Cardiac fibroblast (primary cell): ENCODE measurements at regions not wholly inside any gene's neighbourhood (a gene's known extent, or its start where the extent isn't known, plus 50 kb on each side); places are given as distances from the start of the nearest gene placed in this dataset.

Experiments
- DNase-seq, 2 donors: peaks; one replicate each; pipeline versions ENCODE4 v3.0.0 to v3.0.0-alpha.2; 2010; ENCODE audit warnings: low read depth in 2 of 2
- H3K4me3 ChIP-seq, 2 donors: replicated peaks in 1 of 2; 1 replicate in 1 of 2; 2 replicates in 1 of 2; pipeline ENCODE4 v1.5.1; 2011; ENCODE audit warnings: low read depth in 2 of 2, low read length in 2 of 2, mild to moderate bottlenecking in 2 of 2, moderate library complexity in 1 of 2
- CTCF ChIP-seq: IDR thresholded peaks from one replicate; pipeline ENCODE4 v1.5.1; 2011; ENCODE audit warnings: low read depth, mild to moderate bottlenecking, low read length, inconsistent platforms

DNA sequence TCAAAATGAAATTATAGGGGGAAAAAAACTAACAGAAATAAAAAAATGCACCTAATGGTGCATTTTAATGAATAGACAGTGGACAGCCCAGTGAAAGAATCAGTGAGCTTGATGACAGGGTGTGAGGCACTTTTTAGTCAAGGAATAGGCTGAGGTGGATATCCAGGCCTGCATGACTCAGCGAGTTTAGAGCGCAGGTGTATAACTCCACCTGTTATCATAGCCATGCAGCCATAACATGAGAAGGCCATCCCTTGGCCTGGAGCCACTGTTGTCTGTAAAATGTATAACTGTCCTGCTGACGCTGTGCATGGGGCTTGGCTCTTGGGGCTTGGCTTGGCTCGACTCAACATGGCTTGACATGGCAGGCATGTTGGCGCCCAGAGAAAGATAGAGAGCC is 331.5 kb upstream of the NOX3 start:
- TF ChIP-seq CTCF, result no peak
- no peak for DNase-seq
- no peak overlapping the region for H3K4me3 ChIP-seq

- no peak for TF ChIP-seq CTCF
- DNase-seq, result no peak
- no peak overlapping the region for H3K4me3 ChIP-seq
These were observed 330.9 kb upstream of the NOX3 start for GRCh38 chr6:155786528-155786927.

DNA sequence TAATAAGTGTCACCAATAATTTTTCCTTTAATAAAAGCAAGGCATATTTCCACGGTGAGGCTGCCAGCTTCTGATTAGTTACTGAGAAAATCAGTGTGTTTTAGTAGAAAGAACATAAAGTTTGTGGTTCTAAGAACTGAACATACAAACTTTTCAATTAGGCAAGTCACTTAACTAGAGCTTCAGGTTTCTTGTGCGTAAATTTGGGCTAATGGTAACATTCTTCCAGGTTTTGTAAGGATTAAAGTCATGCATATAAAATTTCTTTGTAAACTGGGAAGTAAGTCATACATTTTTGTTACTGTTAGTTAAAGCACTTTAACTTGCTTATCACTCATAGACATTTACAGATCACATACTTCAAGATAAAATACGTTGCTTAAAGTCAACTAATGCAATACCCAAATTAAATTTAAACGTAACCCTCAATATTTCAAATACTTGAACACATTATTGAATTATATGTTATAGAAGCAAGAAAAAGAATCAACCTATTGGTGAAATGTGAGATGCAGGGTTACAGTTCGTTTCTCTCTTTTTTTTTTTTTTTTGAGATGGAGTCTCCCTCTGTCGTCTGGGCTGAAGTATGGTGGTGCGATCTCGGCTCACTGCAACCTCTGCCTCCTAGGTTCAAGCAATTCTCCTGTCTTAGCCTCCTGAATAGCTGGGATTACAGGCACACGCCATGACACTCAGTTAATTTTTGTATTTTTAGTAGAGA is 327.3 kb upstream of the NOX3 start:
- H3K4me3 ChIP-seq, result no peak overlapping the region
- peak in 1 of 2 donors; percentile 39 for DNase-seq
- TF ChIP-seq CTCF, result no peak

DNA sequence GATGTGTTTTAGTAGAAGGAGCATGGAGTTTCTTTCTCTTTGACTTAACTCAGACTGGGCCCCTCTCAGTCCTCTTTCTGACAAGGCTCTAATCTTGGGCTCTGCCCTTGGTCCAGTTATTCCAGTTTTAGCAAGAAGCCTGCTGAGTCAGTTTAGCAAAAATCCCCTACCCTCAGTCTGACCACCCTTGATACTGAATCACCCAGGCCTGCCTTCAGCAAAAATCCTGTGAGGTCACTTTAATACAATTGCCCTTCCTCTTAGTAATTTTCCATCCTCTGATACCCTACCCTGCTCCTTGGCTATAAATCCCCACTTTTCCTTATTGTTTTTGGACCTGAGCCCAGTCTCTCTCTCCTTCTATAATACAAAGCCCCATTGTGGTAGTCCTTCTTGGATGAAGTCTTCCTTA is 326.7 kb upstream of the NOX3 start:
- DNase-seq, result peak; percentile 86 to 87
- no peak overlapping the region for H3K4me3 ChIP-seq
- TF ChIP-seq CTCF, result no peak

- DNase-seq, result no peak
- H3K4me3 ChIP-seq, result no peak overlapping the region
- no peak for TF ChIP-seq CTCF
These were observed 323.8 kb upstream of the NOX3 start for GRCh38 chr6:155779456-155779855.

GRCh38 chr6:155778336-155778735 is 322.7 kb upstream of the NOX3 start:
- no peak overlapping the region for H3K4me3 ChIP-seq
- DNase-seq, result no peak
- TF ChIP-seq CTCF, result no peak

DNA sequence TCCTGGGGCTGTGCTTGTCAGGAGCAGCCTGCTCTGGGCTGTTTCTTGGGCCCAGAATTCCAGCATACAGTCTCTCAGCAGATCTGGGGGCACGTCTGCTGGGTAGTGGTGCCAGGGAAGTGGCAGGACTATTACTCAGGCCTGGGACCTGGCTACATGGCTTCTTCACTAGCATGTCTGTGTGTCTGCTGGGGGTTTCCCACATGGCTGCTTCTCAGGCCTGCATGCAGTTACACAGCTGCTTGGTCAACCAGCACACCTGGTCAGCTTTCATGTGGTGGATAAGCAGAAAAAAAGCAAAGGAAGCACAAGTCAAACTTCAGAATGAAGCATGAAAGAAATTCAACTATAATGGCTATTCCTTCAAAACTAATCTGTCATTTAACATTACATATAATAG is 316.2 kb upstream of the NOX3 start:
- no peak for TF ChIP-seq CTCF
- DNase-seq, result no peak
- H3K4me3 ChIP-seq, result no peak overlapping the region
